A549 (cell line): ENCODE measurements at regions not wholly inside any gene's neighbourhood (a gene's known extent, or its start where the extent isn't known, plus 50 kb on each side); places are given as distances from the start of the nearest gene placed in this dataset.
A peak's percentile ranks its signal among the peaks of the same experiment; 100 is the strongest.
"Not testable (repeated sequence)": the region's sequence is repeated elsewhere in the genome, so short reads cannot be mapped to it uniquely, and the experiment has no call there.

Experiments
- ATAC-seq, 2 experiments: fragments of 200-7000 bp in 1 of 2; fragments of >200 bp in 1 of 2; cut with Nextera tagmentation in 1 of 2; cut with Tn5 transposase in 1 of 2; 3 replicates each; pipeline versions ENCODE4 v1.8.0 to v1.9.1; 2018 to 2020; ENCODE audit warnings: mild to moderate bottlenecking in 1 of 2, moderate library complexity in 1 of 2
- CTCF ChIA-PET: fragments of 300-600 bp; sonication (Branson Sonifier 250); formaldehyde crosslinking; extraction: SDS; loops from one replicate; lab custom pipeline; 2021; ENCODE audit warnings: antibody characterized with exemption, inconsistent platforms; lab: Yijun Ruan, JAX
- POLR2A ChIA-PET: fragments of 350-600 bp; formaldehyde crosslinking; extraction: SDS; loops from one replicate; lab custom pipeline; 2021; ENCODE audit warnings: antibody characterized with exemption, inconsistent platforms; lab: Yijun Ruan, JAX
- DNase-seq, 2 experiments: peaks; one replicate each; pipeline versions ENCODE4 v3.0.0 to v3.0.0-alpha.2; 2011 to 2016; ENCODE audit warnings: low read depth in 1 of 2, low spot score in 1 of 2
- FAIRE-seq: peaks from 2 replicates; lab custom pipeline; 2011; peaks lifted over from hg19 to GRCh38; lab: Jason Lieb, UNC
- H3K27ac ChIP-seq, 2 experiments: fragments of >200 bp; sonication (Bioruptor Twin); formaldehyde crosslinking; 3 replicates each; pipeline ENCODE4 v1.5.1; 2016 to 2017
- H3K4me1 ChIP-seq: fragments of >200 bp; sonication (Bioruptor Twin); formaldehyde crosslinking; 3 replicates; pipeline ENCODE4 v1.6.1; 2016
- H3K4me2 ChIP-seq: fragments of >200 bp; sonication (Bioruptor Twin); formaldehyde crosslinking; 3 replicates; pipeline ENCODE4 v1.6.1; 2016
- H3K4me3 ChIP-seq: fragments of >200 bp; sonication (Bioruptor Twin); formaldehyde crosslinking; 3 replicates; pipeline ENCODE4 v1.5.1; 2016
- H3K9me3 ChIP-seq: fragments of >200 bp; sonication (Bioruptor Twin); formaldehyde crosslinking; 3 replicates; pipeline ENCODE4 v1.6.1; 2016
- CHD4 ChIP-seq: fragments of 200-600 bp; sonication (generic); IDR thresholded peaks from 2 replicates; pipeline ENCODE4 v1.6.1; 2016; ENCODE audit warnings: antibody characterized with exemption, mild to moderate bottlenecking, borderline replicate concordance
- EHF ChIP-seq: fragments of 250-450 bp; sonication (Bioruptor Pico); IDR thresholded peaks from 2 replicates; pipeline ENCODE4 v1.5.0; 2020; ENCODE audit warnings: mild to moderate bottlenecking
- EHMT2 ChIP-seq: fragments of 200-600 bp; sonication (generic); IDR thresholded peaks from 2 replicates; pipeline ENCODE4 v1.6.1; 2016; ENCODE audit warnings: antibody characterized with exemption, low read depth, mild to moderate bottlenecking, moderate library complexity
- HDAC2 ChIP-seq: fragments of 200-600 bp; sonication (generic); IDR thresholded peaks from 2 replicates; pipeline ENCODE4 v1.6.1; 2016
- HOXA7 ChIP-seq: fragments of 250-450 bp; sonication (Bioruptor Pico); IDR thresholded peaks from 2 replicates; pipeline ENCODE4 v1.5.0; 2020; ENCODE audit warnings: mild to moderate bottlenecking, moderate library complexity
- JUN ChIP-seq, 2 experiments: fragments of >200 bp; sonication (Bioruptor Twin); formaldehyde crosslinking; IDR thresholded peaks; 2 replicates in 1 of 2; 3 replicates in 1 of 2; pipeline ENCODE4 v1.6.1; 2016 to 2017
- JUNB ChIP-seq: fragments of >200 bp; sonication (Bioruptor Twin); formaldehyde crosslinking; IDR thresholded peaks from 2 replicates; pipeline ENCODE4 v1.6.1; 2016
- KDM5A ChIP-seq: fragments of 200-600 bp; sonication (generic); IDR thresholded peaks from 2 replicates; pipeline ENCODE4 v1.6.1; 2016; ENCODE audit warnings: antibody characterized with exemption, mild to moderate bottlenecking
- MAFK ChIP-seq: fragments of 450-650 bp; IDR thresholded peaks from 2 replicates; pipeline ENCODE4 v1.6.1; 2014; ENCODE audit not compliant: partially characterized antibody
- NR3C1 ChIP-seq: fragments of >200 bp; sonication (Bioruptor Twin); formaldehyde crosslinking; IDR thresholded peaks from 3 replicates; pipeline ENCODE4 v1.6.1; 2017
- POLR2AphosphoS2 ChIP-seq: conservative IDR thresholded peaks from 2 replicates; pipeline ENCODE4 v1.6.1; 2012; ENCODE audit warnings: low read length, improper control_type of control experiment, inconsistent platforms
- ZFP36 ChIP-seq: fragments of 450-650 bp; IDR thresholded peaks from 2 replicates; pipeline ENCODE4 v1.6.1; 2014; ENCODE audit warnings: borderline replicate concordance; ENCODE audit not compliant: partially characterized antibody
- ZSCAN20 ChIP-seq: fragments of 250-450 bp; sonication (Bioruptor Pico); IDR thresholded peaks from 2 replicates; pipeline ENCODE4 v1.8.0; 2022; ENCODE audit warnings: mild to moderate bottlenecking, moderate library complexity
- WGBS: methylation state at CpG from one replicate; pipeline ENCODE4 v1.1.6; 2017; ENCODE audit errors: missing lambda C conversion rate; 5-methylcytosine and 5-hydroxymethylcytosine counted together
- TF ChIP-seq, protein P1 (sequence below): fragments of 200-600 bp; sonication (generic); IDR thresholded peaks from 2 replicates; pipeline ENCODE4 v1.6.1; 2016; ENCODE audit warnings: antibody characterized with exemption, mild to moderate bottlenecking, moderate library complexity
- TF ChIP-seq, protein P2 (sequence below): fragments of >200 bp; sonication (Bioruptor Twin); formaldehyde crosslinking; IDR thresholded peaks from 3 replicates; pipeline ENCODE4 v1.5.1; 2016
- TF ChIP-seq, protein P3 (sequence below): fragments of >200 bp; sonication (Bioruptor Twin); formaldehyde crosslinking; IDR thresholded peaks from 3 replicates; pipeline ENCODE4 v1.6.1; 2016
- TF ChIP-seq, protein P4 (sequence below): fragments of 150-350 bp; IDR thresholded peaks from 2 replicates; pipeline ENCODE4 v1.6.1; 2014; ENCODE audit warnings: low read depth, mild to moderate bottlenecking, low read length

DNA sequence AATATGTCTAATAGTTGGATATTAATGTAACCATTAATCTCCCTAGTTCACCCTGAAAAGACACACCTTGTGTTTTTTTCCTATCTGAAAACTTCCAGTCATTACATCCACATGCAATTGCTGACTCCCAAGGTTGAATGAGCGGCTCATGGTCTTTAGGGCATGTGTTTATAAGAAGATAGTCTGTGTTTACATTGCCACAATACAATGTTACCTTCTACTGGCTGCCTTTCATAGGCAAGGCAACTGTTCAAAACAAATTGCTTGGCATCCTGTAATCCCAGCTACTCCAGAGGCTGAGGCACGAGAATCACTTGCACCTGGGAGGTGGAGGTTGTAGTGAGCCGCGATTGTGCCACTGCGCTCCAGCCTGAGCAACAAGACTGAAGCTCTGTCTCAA lies 52.6 kb upstream of the GPCPD1 start:
- POLR2A ChIA-PET, result no interaction called here
- peak; percentile 46 for FAIRE-seq
- CTCF ChIA-PET, result interaction anchor here (1.1 to 1.7 kb wide), 4 partner anchors 68 to 126 kb away, joined by 4 to 5 read pairs (median 4); no protein-coding TSS in a partner anchor
- WGBS, result 74% methylated on average over 5 of the region's 5 CpGs
- H3K9me3 ChIP-seq, result no peaks in the 10 kb centered on the region
- no peak overlapping the region for H3K4me2 ChIP-seq
- H3K4me1 ChIP-seq, result peaks cover 28% of the 10 kb centered on the region
- no peak for TF ChIP-seq JUN (IDR thresholded peaks at IDR 0.05)
- TF ChIP-seq CHD4, result no peak
- TF ChIP-seq, protein P1, sequence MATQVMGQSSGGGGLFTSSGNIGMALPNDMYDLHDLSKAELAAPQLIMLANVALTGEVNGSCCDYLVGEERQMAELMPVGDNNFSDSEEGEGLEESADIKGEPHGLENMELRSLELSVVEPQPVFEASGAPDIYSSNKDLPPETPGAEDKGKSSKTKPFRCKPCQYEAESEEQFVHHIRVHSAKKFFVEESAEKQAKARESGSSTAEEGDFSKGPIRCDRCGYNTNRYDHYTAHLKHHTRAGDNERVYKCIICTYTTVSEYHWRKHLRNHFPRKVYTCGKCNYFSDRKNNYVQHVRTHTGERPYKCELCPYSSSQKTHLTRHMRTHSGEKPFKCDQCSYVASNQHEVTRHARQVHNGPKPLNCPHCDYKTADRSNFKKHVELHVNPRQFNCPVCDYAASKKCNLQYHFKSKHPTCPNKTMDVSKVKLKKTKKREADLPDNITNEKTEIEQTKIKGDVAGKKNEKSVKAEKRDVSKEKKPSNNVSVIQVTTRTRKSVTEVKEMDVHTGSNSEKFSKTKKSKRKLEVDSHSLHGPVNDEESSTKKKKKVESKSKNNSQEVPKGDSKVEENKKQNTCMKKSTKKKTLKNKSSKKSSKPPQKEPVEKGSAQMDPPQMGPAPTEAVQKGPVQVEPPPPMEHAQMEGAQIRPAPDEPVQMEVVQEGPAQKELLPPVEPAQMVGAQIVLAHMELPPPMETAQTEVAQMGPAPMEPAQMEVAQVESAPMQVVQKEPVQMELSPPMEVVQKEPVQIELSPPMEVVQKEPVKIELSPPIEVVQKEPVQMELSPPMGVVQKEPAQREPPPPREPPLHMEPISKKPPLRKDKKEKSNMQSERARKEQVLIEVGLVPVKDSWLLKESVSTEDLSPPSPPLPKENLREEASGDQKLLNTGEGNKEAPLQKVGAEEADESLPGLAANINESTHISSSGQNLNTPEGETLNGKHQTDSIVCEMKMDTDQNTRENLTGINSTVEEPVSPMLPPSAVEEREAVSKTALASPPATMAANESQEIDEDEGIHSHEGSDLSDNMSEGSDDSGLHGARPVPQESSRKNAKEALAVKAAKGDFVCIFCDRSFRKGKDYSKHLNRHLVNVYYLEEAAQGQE, result no peak
- TF ChIP-seq HDAC2, result no peak
- TF ChIP-seq NR3C1, result no peak
- TF ChIP-seq, protein P2, sequence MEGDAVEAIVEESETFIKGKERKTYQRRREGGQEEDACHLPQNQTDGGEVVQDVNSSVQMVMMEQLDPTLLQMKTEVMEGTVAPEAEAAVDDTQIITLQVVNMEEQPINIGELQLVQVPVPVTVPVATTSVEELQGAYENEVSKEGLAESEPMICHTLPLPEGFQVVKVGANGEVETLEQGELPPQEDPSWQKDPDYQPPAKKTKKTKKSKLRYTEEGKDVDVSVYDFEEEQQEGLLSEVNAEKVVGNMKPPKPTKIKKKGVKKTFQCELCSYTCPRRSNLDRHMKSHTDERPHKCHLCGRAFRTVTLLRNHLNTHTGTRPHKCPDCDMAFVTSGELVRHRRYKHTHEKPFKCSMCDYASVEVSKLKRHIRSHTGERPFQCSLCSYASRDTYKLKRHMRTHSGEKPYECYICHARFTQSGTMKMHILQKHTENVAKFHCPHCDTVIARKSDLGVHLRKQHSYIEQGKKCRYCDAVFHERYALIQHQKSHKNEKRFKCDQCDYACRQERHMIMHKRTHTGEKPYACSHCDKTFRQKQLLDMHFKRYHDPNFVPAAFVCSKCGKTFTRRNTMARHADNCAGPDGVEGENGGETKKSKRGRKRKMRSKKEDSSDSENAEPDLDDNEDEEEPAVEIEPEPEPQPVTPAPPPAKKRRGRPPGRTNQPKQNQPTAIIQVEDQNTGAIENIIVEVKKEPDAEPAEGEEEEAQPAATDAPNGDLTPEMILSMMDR, result no peak
- TF ChIP-seq, protein P3, sequence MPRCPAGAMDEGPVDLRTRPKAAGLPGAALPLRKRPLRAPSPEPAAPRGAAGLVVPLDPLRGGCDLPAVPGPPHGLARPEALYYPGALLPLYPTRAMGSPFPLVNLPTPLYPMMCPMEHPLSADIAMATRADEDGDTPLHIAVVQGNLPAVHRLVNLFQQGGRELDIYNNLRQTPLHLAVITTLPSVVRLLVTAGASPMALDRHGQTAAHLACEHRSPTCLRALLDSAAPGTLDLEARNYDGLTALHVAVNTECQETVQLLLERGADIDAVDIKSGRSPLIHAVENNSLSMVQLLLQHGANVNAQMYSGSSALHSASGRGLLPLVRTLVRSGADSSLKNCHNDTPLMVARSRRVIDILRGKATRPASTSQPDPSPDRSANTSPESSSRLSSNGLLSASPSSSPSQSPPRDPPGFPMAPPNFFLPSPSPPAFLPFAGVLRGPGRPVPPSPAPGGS, result no peak
- no peak for TF ChIP-seq JUNB
- no peak for TF ChIP-seq KDM5A
- TF ChIP-seq POLR2AphosphoS2, result no peak
- no peak for TF ChIP-seq ZFP36
- TF ChIP-seq MAFK, result no peak
- no peak for TF ChIP-seq HOXA7 (CRISPR knock-in tag)
- TF ChIP-seq EHF, result no peak
- no peak for TF ChIP-seq ZSCAN20
- no peak for TF ChIP-seq EHMT2
- TF ChIP-seq, all 56 proteins: peak for 0
- no peak for DNase-seq
- no peak for ATAC-seq
- Histone ChIP-seq H3K4me3 (no peak overlapping the region), H3K27ac (peak overlapping the region; percentile 43 to 69; a peak in 5 of 6 replicates)

DNA sequence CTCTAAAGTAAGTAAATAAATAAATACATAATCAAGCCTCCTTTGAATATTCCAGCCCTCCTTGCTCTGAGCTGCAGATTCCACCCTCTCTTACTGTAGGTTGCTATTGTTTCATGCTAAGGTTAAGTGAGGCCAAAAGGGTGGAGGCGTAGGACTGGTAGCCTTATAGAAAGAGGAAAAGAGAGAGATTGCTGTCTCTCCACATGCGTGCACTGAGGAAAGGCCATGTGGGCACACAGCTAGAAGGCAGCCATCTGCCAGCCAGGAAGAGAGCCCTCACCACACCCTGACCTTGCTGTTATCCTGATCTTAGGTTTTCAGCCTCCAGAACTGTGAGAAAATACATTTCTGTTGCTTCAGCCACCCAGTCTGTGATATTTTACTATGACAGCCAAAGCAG lies 52.0 kb upstream of the GPCPD1 start:
- ChIA-PET CTCF (interaction anchor here (1.1 to 1.7 kb wide), 5 partner anchors 68 to 126 kb away, joined by 3 to 5 read pairs (median 4); no protein-coding TSS in a partner anchor), POLR2A (no interaction called here)
- WGBS, result 83% methylated on average over 2 of the region's 2 CpGs
- H3K4me3 ChIP-seq, result no peak overlapping the region
- H3K9me3 ChIP-seq, result no peaks in the 10 kb centered on the region
- peak overlapping the region; percentile 43 to 69 for H3K27ac ChIP-seq
- ATAC-seq, result no peak; a peak in 1 of 6 replicates
- H3K4me1 ChIP-seq, result peaks cover 34% of the 10 kb centered on the region
- no peak for DNase-seq
- FAIRE-seq, result no peak
- TF ChIP-seq, protein P4, sequence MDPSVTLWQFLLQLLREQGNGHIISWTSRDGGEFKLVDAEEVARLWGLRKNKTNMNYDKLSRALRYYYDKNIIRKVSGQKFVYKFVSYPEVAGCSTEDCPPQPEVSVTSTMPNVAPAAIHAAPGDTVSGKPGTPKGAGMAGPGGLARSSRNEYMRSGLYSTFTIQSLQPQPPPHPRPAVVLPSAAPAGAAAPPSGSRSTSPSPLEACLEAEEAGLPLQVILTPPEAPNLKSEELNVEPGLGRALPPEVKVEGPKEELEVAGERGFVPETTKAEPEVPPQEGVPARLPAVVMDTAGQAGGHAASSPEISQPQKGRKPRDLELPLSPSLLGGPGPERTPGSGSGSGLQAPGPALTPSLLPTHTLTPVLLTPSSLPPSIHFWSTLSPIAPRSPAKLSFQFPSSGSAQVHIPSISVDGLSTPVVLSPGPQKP, result no peak
- H3K4me2 ChIP-seq, result no peak overlapping the region

DNA sequence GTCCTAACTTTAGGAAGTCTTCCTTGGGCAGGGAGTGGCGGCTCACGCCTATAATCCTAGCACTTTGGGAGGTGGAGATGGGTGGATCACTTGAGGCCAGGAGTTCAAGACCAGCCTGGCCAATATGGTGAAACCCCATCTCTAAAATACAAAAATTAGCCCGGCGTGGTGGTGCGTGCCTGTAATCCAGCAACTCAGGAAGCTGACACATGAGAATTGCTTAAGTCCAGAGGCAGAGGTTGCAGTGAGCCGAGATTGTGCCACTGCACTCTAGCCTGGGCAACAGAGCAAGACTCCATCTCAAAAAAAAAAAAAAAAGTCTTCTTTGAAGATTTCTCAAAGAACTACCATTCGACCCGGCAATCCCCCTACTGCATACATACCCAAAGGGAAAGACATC lies 50.0 kb upstream of the GPCPD1 start:
- CTCF ChIA-PET, result interaction anchor here (1.0 to 7.3 kb wide), 2 partner anchors 26 to 128 kb away, joined by 3 to 44 read pairs; no protein-coding TSS in a partner anchor
- peaks cover 54% of the 10 kb centered on the region for H3K4me1 ChIP-seq
- DNase-seq, H3K4me2 ChIP-seq, H3K9me3 ChIP-seq, FAIRE-seq, ATAC-seq, H3K4me3 ChIP-seq, POLR2A ChIA-PET: not testable (repeated sequence)
- peak overlapping the region; percentile 91 to 96 for H3K27ac ChIP-seq
- 89% methylated on average over 8 of the region's 8 CpGs for WGBS
